ENCODE measurements at regions not wholly inside any gene's neighbourhood (a gene's known extent, or its start where the extent isn't known, plus 50 kb on each side); places are given as distances from the start of the nearest gene placed in this dataset.

GRCh38 chr5:168121138-168121494, 170.3 kb upstream of the WWC1 start:
- Histone ChIP-seq H3K27me3 (ENCODE audit: control insufficient read depth, insufficient read depth, low read length) (no peaks in the 10 kb centered on the region), H3K4me3 (ENCODE audit: low read depth, low read length) (no peak overlapping the region), H3K36me3 (ENCODE audit: control insufficient read depth, insufficient read depth, low read length) (peaks cover 8% of the 10 kb centered on the region)
- TF ChIP-seq CTCF (IDR thresholded peaks at IDR 0.05; ENCODE audit: insufficient read depth, low read length, severe bottlenecking), result no peak
- FAIRE-seq (no peak), DNase-seq (ENCODE audit: low read depth) (no peak)

- DNase-seq (ENCODE audit: low read depth) (peak; percentile 37), FAIRE-seq (no peak)
- Histone ChIP-seq H3K36me3 (ENCODE audit: control insufficient read depth, insufficient read depth, low read length) (peaks cover 14% of the 10 kb centered on the region), H3K4me3 (ENCODE audit: low read depth, low read length) (no peak overlapping the region), H3K27me3 (ENCODE audit: control insufficient read depth, insufficient read depth, low read length) (no peaks in the 10 kb centered on the region)
- TF ChIP-seq CTCF (IDR thresholded peaks at IDR 0.05; ENCODE audit: insufficient read depth, low read length, severe bottlenecking), result no peak
Observed at GRCh38 chr5:168123631-168124528, 167.6 kb upstream of the WWC1 start.

- no peaks in the 10 kb centered on the region for H3K27me3 ChIP-seq (ENCODE audit: control insufficient read depth, insufficient read depth, low read length)
- H3K4me3 ChIP-seq (ENCODE audit: low read depth, low read length), result no peak overlapping the region
- peaks cover 10% of the 10 kb centered on the region for H3K36me3 ChIP-seq (ENCODE audit: control insufficient read depth, insufficient read depth, low read length)
- DNase-seq (ENCODE audit: low read depth) (peak; percentile 7), FAIRE-seq (no peak)
- no peak for TF ChIP-seq CTCF (IDR thresholded peaks at IDR 0.05; ENCODE audit: insufficient read depth, low read length, severe bottlenecking)
Observed at GRCh38 chr5:168125445-168126199, 165.8 kb upstream of the WWC1 start.

GRCh38 chr5:168126606-168127005, 164.8 kb upstream of the WWC1 start:
- H3K4me3 ChIP-seq (ENCODE audit: low read depth, low read length), result no peak overlapping the region
- no peak for DNase-seq (ENCODE audit: low read depth)
- H3K27me3 ChIP-seq (ENCODE audit: control insufficient read depth, insufficient read depth, low read length), result no peaks in the 10 kb centered on the region
- no peak for TF ChIP-seq CTCF (IDR thresholded peaks at IDR 0.05; ENCODE audit: insufficient read depth, low read length, severe bottlenecking)
- H3K36me3 ChIP-seq (ENCODE audit: control insufficient read depth, insufficient read depth, low read length), result peaks cover 10% of the 10 kb centered on the region
- no peak for FAIRE-seq

GRCh38 chr5:168128111-168128510, 163.3 kb upstream of the WWC1 start:
- TF ChIP-seq CTCF (IDR thresholded peaks at IDR 0.05; ENCODE audit: insufficient read depth, low read length, severe bottlenecking), result no peak
- Histone ChIP-seq H3K36me3 (ENCODE audit: control insufficient read depth, insufficient read depth, low read length) (peaks cover 10% of the 10 kb centered on the region), H3K4me3 (ENCODE audit: low read depth, low read length) (no peak overlapping the region), H3K27me3 (ENCODE audit: control insufficient read depth, insufficient read depth, low read length) (no peaks in the 10 kb centered on the region)
- FAIRE-seq (no peak), DNase-seq (ENCODE audit: low read depth) (no peak)

Data from bronchial epithelial cell (primary cell).